Stomach (tissue), 4 donors: ENCODE measurements at regions not wholly inside any gene's neighbourhood (a gene's known extent, or its start where the extent isn't known, plus 50 kb on each side); places are given as distances from the start of the nearest gene placed in this dataset.

Experiments used
- EP300 ChIP-seq: sonication (generic); formaldehyde crosslinking; IDR thresholded peaks from one replicate; pipeline ENCODE4 v1.6.1; 2017; ENCODE audit warnings: antibody characterized with exemption
- POLR2A ChIP-seq, 4 donors: fragments of 450-650 bp; IDR thresholded peaks; one replicate each; pipeline ENCODE4 v1.6.1; 2016; ENCODE audit warnings: antibody characterized with exemption in 4 of 4, control low read depth in 2 of 4, mild to moderate bottlenecking in 1 of 4, moderate library complexity in 1 of 4
- POLR2AphosphoS5 ChIP-seq, 3 donors: sonication (generic); formaldehyde crosslinking; IDR thresholded peaks; one replicate each; pipeline ENCODE4 v1.6.1; 2016; ENCODE audit warnings: antibody characterized with exemption in 3 of 3
- TF ChIP-seq, protein P1 (sequence below), 7 experiments: fragments of 450-650 bp in 4 of 7; fragments of 200-600 bp in 3 of 7; sonication (generic) in 3 of 7; IDR thresholded peaks; one replicate each; pipeline ENCODE4 v1.5.1; 2016 to 2019; ENCODE audit warnings: antibody characterized with exemption in 7 of 7, control low read depth in 2 of 7, mild to moderate bottlenecking in 1 of 7

DNA sequence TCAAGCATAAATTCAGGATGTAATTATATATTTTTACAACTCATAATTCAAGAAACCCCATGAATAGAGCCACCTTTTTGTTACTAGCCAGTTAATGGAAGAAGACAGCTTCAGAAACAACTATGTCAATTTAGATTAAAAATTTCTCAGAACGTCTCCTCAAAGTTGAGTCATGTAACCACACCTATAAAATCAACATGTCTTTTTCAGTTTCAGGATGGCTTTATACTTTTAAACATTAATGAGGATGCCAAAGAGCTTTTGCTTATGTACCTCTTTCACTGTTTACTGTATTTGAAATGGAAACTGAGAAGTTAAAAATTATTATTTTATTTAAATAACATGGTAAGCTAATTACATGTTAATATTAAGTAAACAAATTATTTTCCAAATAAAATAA is 280.1 kb downstream of the PTH2R start:
- TF ChIP-seq POLR2A (IDR thresholded peaks at IDR 0.05) (no peak), POLR2AphosphoS5 (IDR thresholded peaks at IDR 0.05) (no peak), EP300 (no peak)
- TF ChIP-seq, protein P1, sequence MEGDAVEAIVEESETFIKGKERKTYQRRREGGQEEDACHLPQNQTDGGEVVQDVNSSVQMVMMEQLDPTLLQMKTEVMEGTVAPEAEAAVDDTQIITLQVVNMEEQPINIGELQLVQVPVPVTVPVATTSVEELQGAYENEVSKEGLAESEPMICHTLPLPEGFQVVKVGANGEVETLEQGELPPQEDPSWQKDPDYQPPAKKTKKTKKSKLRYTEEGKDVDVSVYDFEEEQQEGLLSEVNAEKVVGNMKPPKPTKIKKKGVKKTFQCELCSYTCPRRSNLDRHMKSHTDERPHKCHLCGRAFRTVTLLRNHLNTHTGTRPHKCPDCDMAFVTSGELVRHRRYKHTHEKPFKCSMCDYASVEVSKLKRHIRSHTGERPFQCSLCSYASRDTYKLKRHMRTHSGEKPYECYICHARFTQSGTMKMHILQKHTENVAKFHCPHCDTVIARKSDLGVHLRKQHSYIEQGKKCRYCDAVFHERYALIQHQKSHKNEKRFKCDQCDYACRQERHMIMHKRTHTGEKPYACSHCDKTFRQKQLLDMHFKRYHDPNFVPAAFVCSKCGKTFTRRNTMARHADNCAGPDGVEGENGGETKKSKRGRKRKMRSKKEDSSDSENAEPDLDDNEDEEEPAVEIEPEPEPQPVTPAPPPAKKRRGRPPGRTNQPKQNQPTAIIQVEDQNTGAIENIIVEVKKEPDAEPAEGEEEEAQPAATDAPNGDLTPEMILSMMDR (IDR thresholded peaks at IDR 0.05): no peak
